OCI-LY7 (cell line): ENCODE measurements at regions not wholly inside any gene's neighbourhood (a gene's known extent, or its start where the extent isn't known, plus 50 kb on each side); places are given as distances from the start of the nearest gene placed in this dataset.

Source experiments
- BruUV-seq: library from RNA; stranded (reverse); fragments of 400-500 nt; replicated peaks from 2 replicates; lab custom pipeline; 2021; lab: Mats Ljungman, UMichigan
- CTCF ChIA-PET: fragments of 300-600 bp; sonication (Branson Sonifier 250); formaldehyde crosslinking; loops from one replicate; lab custom pipeline; 2022; ENCODE audit warnings: antibody characterized with exemption; ENCODE audit not compliant: unreplicated experiment; lab: Charles Lee
- POLR2A ChIA-PET: fragments of 300-600 bp; sonication (Branson Sonifier 250); formaldehyde crosslinking; loops from one replicate; lab custom pipeline; 2022; ENCODE audit warnings: antibody characterized with exemption; lab: Charles Lee
- DNase-seq: peaks from one replicate; pipeline ENCODE4 v3.0.0-alpha.2; 2015; ENCODE audit warnings: low spot score
- H2AFZ ChIP-seq: fragments of 200-600 bp; sonication (generic), shearing (Covaris generic); 2 replicates; pipeline ENCODE4 v1.6.1; 2014; ENCODE audit warnings: mild to moderate bottlenecking, antibody characterized with exemption, low read length, moderate library complexity
- H3K27ac ChIP-seq: fragments of 200-600 bp; sonication (generic); 2 replicates; pipeline ENCODE4 v1.5.1; 2014; ENCODE audit warnings: mixed run types, low read depth, mild to moderate bottlenecking, moderate library complexity, low read length, inconsistent platforms; ENCODE audit not compliant: poor library complexity, severe bottlenecking
- H3K36me3 ChIP-seq: fragments of 200-600 bp; sonication (generic); 2 replicates; pipeline ENCODE4 v1.6.1; 2014; ENCODE audit warnings: mild to moderate bottlenecking, antibody characterized with exemption, low read length, moderate library complexity, mixed read lengths; ENCODE audit not compliant: insufficient read depth
- H3K4me1 ChIP-seq: fragments of 200-600 bp; sonication (generic); 2 replicates; pipeline ENCODE4 v1.5.1; 2014; ENCODE audit warnings: mild to moderate bottlenecking, low read length; ENCODE audit not compliant: insufficient read depth, poor library complexity, severe bottlenecking
- H3K4me2 ChIP-seq: fragments of 200-600 bp; sonication (generic); 2 replicates; pipeline ENCODE4 v1.6.1; 2014; ENCODE audit warnings: mild to moderate bottlenecking, low read length
- H3K4me3 ChIP-seq: fragments of 200-600 bp; sonication (generic); 2 replicates; pipeline ENCODE4 v1.5.1; 2014; ENCODE audit warnings: mild to moderate bottlenecking, low read depth, low read length; ENCODE audit not compliant: poor library complexity, severe bottlenecking
- H3K79me2 ChIP-seq: fragments of 200-600 bp; sonication (generic); 2 replicates; pipeline ENCODE4 v1.6.1; 2016; ENCODE audit warnings: low read depth, mild to moderate bottlenecking, low read length, moderate library complexity, mixed read lengths; ENCODE audit not compliant: insufficient read depth
- H3K9me2 ChIP-seq: fragments of 200-600 bp; sonication (generic); 2 replicates; pipeline ENCODE4 v1.6.1; 2016; ENCODE audit warnings: mild to moderate bottlenecking, low read length, mixed read lengths; ENCODE audit not compliant: insufficient read depth
- H3K9me3 ChIP-seq: fragments of 200-600 bp; sonication (generic); 2 replicates; pipeline ENCODE4 v1.6.1; 2014; ENCODE audit warnings: mild to moderate bottlenecking, mixed run types, low read length, mixed read lengths
- H4K20me1 ChIP-seq: fragments of 200-600 bp; sonication (generic); 2 replicates; pipeline ENCODE4 v1.6.1; 2014; ENCODE audit warnings: mild to moderate bottlenecking, antibody characterized with exemption, low read length, moderate library complexity, mixed read lengths; ENCODE audit not compliant: insufficient read depth
- CTCF ChIP-seq: fragments of 200-600 bp; sonication (generic); conservative IDR thresholded peaks from 2 replicates; pipeline ENCODE4 v1.5.1; 2014; ENCODE audit warnings: mild to moderate bottlenecking, antibody characterized with exemption, low read length, moderate library complexity, mixed read lengths
- EZH2phosphoT487 ChIP-seq: fragments of 200-600 bp; sonication (generic); IDR thresholded peaks from 2 replicates; pipeline ENCODE4 v1.6.1; 2018; ENCODE audit warnings: low read depth, borderline replicate concordance, mild to moderate bottlenecking, mixed run types, antibody characterized with exemption, low read length, moderate library complexity, mixed read lengths
- intact Hi-C: fragments of 100-400 bp; cut with micrococcal nuclease; formaldehyde crosslinking; loops from one replicate; pipeline ENCODE4 v1.10.0; 2022; ENCODE audit not compliant: unreplicated experiment

GRCh38 chr18:33951031-33951430 is 273.7 kb downstream of the NOL4 start:
- no peak overlapping the region for H3K27ac ChIP-seq
- ChIA-PET POLR2A (interaction anchor here (0.7 kb wide), 1 partner anchor 31 kb away, joined by 3 read pairs; no protein-coding TSS in a partner anchor), CTCF (interaction anchor here (1.2 kb wide), 1 partner anchor 113 kb away, joined by 3 read pairs; no protein-coding TSS in a partner anchor)
- H3K9me2 ChIP-seq, result no peaks in the 10 kb centered on the region
- TF ChIP-seq CTCF, result no peak
- no peak overlapping the region for H2AFZ ChIP-seq
- no peaks in the 10 kb centered on the region for H3K9me3 ChIP-seq
- no peaks in the 10 kb centered on the region for H3K4me1 ChIP-seq
- H3K36me3 ChIP-seq, result no peaks in the 10 kb centered on the region; the same call in 1 of the 2 replicates
- H3K79me2 ChIP-seq, result no peaks in the 10 kb centered on the region
- H3K4me3 ChIP-seq, result no peak overlapping the region
- DNase-seq, result no peak
- no peak overlapping the region for H3K4me2 ChIP-seq
- no peaks in the 10 kb centered on the region for H4K20me1 ChIP-seq
- intact Hi-C loops, result no loop called here
- BruUV-seq, result no TSS peak

- ChIA-PET POLR2A (interaction anchor here (0.6 to 0.8 kb wide), 2 partner anchors 17 to 1402 kb away, joined by 3 read pairs; no protein-coding TSS in a partner anchor), CTCF (no interaction called here)
- no peaks in the 10 kb centered on the region for H3K9me3 ChIP-seq
- H3K4me2 ChIP-seq, result no peak overlapping the region
- no peak overlapping the region for H3K27ac ChIP-seq
- no peaks in the 10 kb centered on the region for H3K4me1 ChIP-seq
- no peaks in the 10 kb centered on the region for H3K79me2 ChIP-seq
- no peak overlapping the region for H3K4me3 ChIP-seq
- no peak overlapping the region for H2AFZ ChIP-seq
- intact Hi-C loops, result no loop called here
- TF ChIP-seq CTCF, result no peak
- TF ChIP-seq EZH2phosphoT487, result no peak
- H3K9me2 ChIP-seq, result no peaks in the 10 kb centered on the region
- BruUV-seq, result no TSS peak
- DNase-seq, result no peak
- no peaks in the 10 kb centered on the region for H4K20me1 ChIP-seq
- H3K36me3 ChIP-seq, result no peaks in the 10 kb centered on the region
Observed at GRCh38 chr18:33946336-33946735, 278.4 kb downstream of the NOL4 start.

- Histone ChIP-seq H3K9me2 (no peaks in the 10 kb centered on the region), H3K79me2 (no peaks in the 10 kb centered on the region), H4K20me1 (no peaks in the 10 kb centered on the region), H3K4me3 (no peak overlapping the region), H3K36me3 (no peaks in the 10 kb centered on the region), H2AFZ (no peak overlapping the region), H3K9me3 (no peaks in the 10 kb centered on the region), H3K4me2 (no peak overlapping the region), H3K27ac (no peak overlapping the region), H3K4me1 (no peaks in the 10 kb centered on the region)
- intact Hi-C loops, result no loop called here
- POLR2A ChIA-PET, result interaction anchor here (0.7 kb wide), 1 partner anchor 113 kb away, joined by 3 read pairs; no protein-coding TSS in a partner anchor
- DNase-seq, result no peak
- CTCF ChIA-PET, result no interaction called here
- TF ChIP-seq CTCF (no peak), EZH2phosphoT487 (no peak)
- BruUV-seq, result no TSS peak
Observed at GRCh38 chr18:33944493-33944892, 280.2 kb downstream of the NOL4 start.
